Astrocyte (in vitro differentiated cells and primary cell): ENCODE measurements at regions not wholly inside any gene's neighbourhood (a gene's known extent, or its start where the extent isn't known, plus 50 kb on each side); places are given as distances from the start of the nearest gene placed in this dataset.

Experiments used
- DNase-seq: peaks from one replicate; pipeline ENCODE4 v3.0.0-alpha.2; 2010; ENCODE audit warnings: low read depth
- FAIRE-seq: peaks from 2 replicates; lab custom pipeline; 2011; peaks lifted over from hg19 to GRCh38; lab: Jason Lieb, UNC
- H2AFZ ChIP-seq: 2 replicates; pipeline ENCODE4 v1.6.0; 2012; ENCODE audit warnings: low read depth, low read length, inconsistent platforms
- H3K27ac ChIP-seq: 2 replicates; pipeline ENCODE4 v1.5.1; 2011; ENCODE audit warnings: low read depth, low read length, inconsistent platforms
- H3K27me3 ChIP-seq: 2 replicates; pipeline ENCODE4 v1.6.0; 2011; ENCODE audit warnings: low read length, inconsistent platforms; ENCODE audit not compliant: insufficient read depth
- H3K36me3 ChIP-seq: 2 replicates; pipeline ENCODE4 v1.5.1; 2011; ENCODE audit warnings: low read length, inconsistent platforms; ENCODE audit not compliant: insufficient read depth
- H3K4me1 ChIP-seq: 2 replicates; pipeline ENCODE4 v1.5.1; 2011; ENCODE audit warnings: low read length, inconsistent platforms; ENCODE audit not compliant: insufficient read depth
- H3K4me2 ChIP-seq: 2 replicates; pipeline ENCODE4 v1.6.0; 2012; ENCODE audit warnings: low read length, inconsistent platforms
- H3K4me3 ChIP-seq: 2 replicates; pipeline ENCODE4 v1.5.1; 2011; ENCODE audit warnings: low read depth, mild to moderate bottlenecking, low read length, inconsistent platforms; ENCODE audit not compliant: insufficient read depth
- H3K79me2 ChIP-seq: 2 replicates; pipeline ENCODE4 v1.6.0; 2012; ENCODE audit warnings: mild to moderate bottlenecking, low read length, inconsistent platforms; ENCODE audit not compliant: insufficient read depth
- H3K9ac ChIP-seq: 2 replicates; pipeline ENCODE4 v1.6.0; 2012; ENCODE audit warnings: mild to moderate bottlenecking, low read length, inconsistent platforms
- H3K9me3 ChIP-seq: 2 replicates; pipeline ENCODE4 v1.5.1; 2012; ENCODE audit warnings: low read depth, mild to moderate bottlenecking, low read length, inconsistent platforms; ENCODE audit not compliant: insufficient read depth
- H4K20me1 ChIP-seq: 2 replicates; pipeline ENCODE4 v1.6.0; 2012; ENCODE audit warnings: low read length, inconsistent platforms; ENCODE audit not compliant: insufficient read depth
- H3K27ac Mint-ChIP-seq: one replicate; pipeline ENCODE4 v1.8.0; 2021; ENCODE audit warnings: mild to moderate bottlenecking, mixed read lengths; ENCODE audit not compliant: unreplicated experiment
- H3K27me3 Mint-ChIP-seq: one replicate; pipeline ENCODE4 v1.8.0; 2021; ENCODE audit warnings: low read depth, mixed read lengths; ENCODE audit not compliant: unreplicated experiment
- H3K36me3 Mint-ChIP-seq: one replicate; pipeline ENCODE4 v1.8.0; 2021; ENCODE audit warnings: low read depth, mixed read lengths; ENCODE audit not compliant: unreplicated experiment
- H3K4me1 Mint-ChIP-seq: one replicate; pipeline ENCODE4 v1.8.0; 2021; ENCODE audit warnings: low read depth, mixed read lengths; ENCODE audit not compliant: unreplicated experiment
- H3K4me3 Mint-ChIP-seq: one replicate; pipeline ENCODE4 v1.8.0; 2021; ENCODE audit warnings: mild to moderate bottlenecking, moderate library complexity, mixed read lengths; ENCODE audit not compliant: unreplicated experiment
- H3K9me3 Mint-ChIP-seq: one replicate; pipeline ENCODE4 v1.8.0; 2021; ENCODE audit warnings: mild to moderate bottlenecking, mixed read lengths; ENCODE audit not compliant: unreplicated experiment
- CTCF ChIP-seq: IDR thresholded peaks from 2 replicates; pipeline ENCODE4 v1.5.1; 2011; ENCODE audit warnings: low read depth, mild to moderate bottlenecking, inconsistent platforms, low read length, moderate library complexity; ENCODE audit not compliant: insufficient read depth
- EZH2 ChIP-seq: IDR thresholded peaks from 2 replicates; pipeline ENCODE4 v1.6.1; 2012; ENCODE audit warnings: mild to moderate bottlenecking, low read length, inconsistent platforms; ENCODE audit not compliant: insufficient read depth

DNA sequence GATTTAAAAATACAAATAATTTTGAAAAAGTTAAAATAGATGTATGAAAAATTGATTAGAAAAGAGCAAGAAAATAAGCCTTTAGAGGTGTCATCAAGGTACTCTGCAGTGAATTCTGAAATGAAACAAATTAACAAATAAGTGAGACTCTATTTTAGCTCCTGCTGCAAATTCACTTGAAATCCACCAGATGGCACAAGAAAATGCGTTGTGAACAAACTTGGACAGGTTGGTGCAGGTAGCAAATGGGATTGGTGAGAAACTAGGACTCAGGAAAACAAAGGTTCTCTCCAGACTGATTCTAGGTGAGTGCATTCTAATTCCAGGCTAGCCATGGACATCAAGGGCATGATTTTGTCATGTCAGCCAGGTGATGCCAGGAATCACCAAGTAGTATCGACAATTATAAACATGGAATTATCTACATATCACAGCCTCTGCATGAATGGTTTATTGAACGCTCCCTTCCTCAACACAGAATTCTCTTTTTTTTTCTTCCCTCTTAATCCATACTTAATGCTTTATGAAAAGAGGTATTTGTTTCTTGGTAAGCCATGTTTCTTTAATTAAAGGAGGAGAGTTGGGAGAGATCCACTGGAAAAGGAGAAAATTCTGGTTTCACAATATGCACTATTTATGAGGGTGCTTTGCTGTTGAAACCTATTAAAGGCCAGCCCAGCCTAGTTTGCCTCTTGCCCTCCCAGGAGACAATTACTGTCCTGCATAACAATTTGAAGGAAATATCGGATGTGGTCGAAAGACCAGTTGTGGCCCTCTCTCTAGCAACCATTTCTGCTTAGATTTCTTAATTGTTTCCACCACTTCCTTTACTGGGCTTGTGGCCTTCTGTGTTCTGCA lies 118.1 kb downstream of the ZNF365 start:
- no peaks in the 10 kb centered on the region for H3K79me2 ChIP-seq
- no peak overlapping the region for H2AFZ ChIP-seq
- no peak overlapping the region for H3K4me3 Mint-ChIP-seq
- peaks cover 2% of the 10 kb centered on the region for H3K27me3 ChIP-seq
- no peaks in the 10 kb centered on the region for H4K20me1 ChIP-seq
- H3K27ac Mint-ChIP-seq = no peak overlapping the region
- H3K4me3 ChIP-seq = no peak overlapping the region
- no peaks in the 10 kb centered on the region for H3K4me1 ChIP-seq
- no peak overlapping the region for H3K27ac ChIP-seq
- H3K27me3 Mint-ChIP-seq = no peaks in the 10 kb centered on the region
- no peak overlapping the region for H3K4me2 ChIP-seq
- no peak overlapping the region for H3K9ac ChIP-seq
- FAIRE-seq (peak; percentile 13), DNase-seq (peak; percentile 41)
- no peaks in the 10 kb centered on the region for H3K9me3 ChIP-seq
- H3K36me3 Mint-ChIP-seq = peaks cover 3% of the 10 kb centered on the region
- peaks cover 3% of the 10 kb centered on the region for H3K4me1 Mint-ChIP-seq
- no peaks in the 10 kb centered on the region for H3K9me3 Mint-ChIP-seq
- no peaks in the 10 kb centered on the region for H3K36me3 ChIP-seq
- TF ChIP-seq CTCF (peak; percentile 41), EZH2 (no peak)

- no peak overlapping the region for H3K4me2 ChIP-seq
- Mint-ChIP-seq H3K27ac (no peak overlapping the region), H3K27me3 (no peaks in the 10 kb centered on the region), H3K36me3 (peaks cover 3% of the 10 kb centered on the region), H3K4me1 (peaks cover 3% of the 10 kb centered on the region), H3K4me3 (no peak overlapping the region), H3K9me3 (no peaks in the 10 kb centered on the region)
- no peak overlapping the region for H3K27ac ChIP-seq
- H2AFZ ChIP-seq = no peak overlapping the region
- TF ChIP-seq EZH2 (no peak), CTCF (no peak)
- peaks cover 2% of the 10 kb centered on the region for H3K27me3 ChIP-seq
- H3K4me3 ChIP-seq = no peak overlapping the region
- H4K20me1 ChIP-seq = no peaks in the 10 kb centered on the region
- no peak overlapping the region for H3K9ac ChIP-seq
- DNase-seq = no peak
- H3K36me3 ChIP-seq = no peaks in the 10 kb centered on the region
- H3K4me1 ChIP-seq = no peaks in the 10 kb centered on the region
- no peak for FAIRE-seq
- no peaks in the 10 kb centered on the region for H3K79me2 ChIP-seq
- H3K9me3 ChIP-seq = no peaks in the 10 kb centered on the region
Measured at GRCh38 chr10:62492870-62493180, 118.7 kb downstream of the ZNF365 start.

GRCh38 chr10:62496925-62497324 lies 122.8 kb downstream of the ZNF365 start:
- Histone ChIP-seq H3K27me3 (peaks cover 4% of the 10 kb centered on the region), H3K9ac (no peak overlapping the region), H2AFZ (no peak overlapping the region), H3K4me2 (no peak overlapping the region), H3K79me2 (no peaks in the 10 kb centered on the region), H4K20me1 (no peaks in the 10 kb centered on the region), H3K4me3 (no peak overlapping the region), H3K27ac (no peak overlapping the region), H3K9me3 (no peaks in the 10 kb centered on the region), H3K36me3 (no peaks in the 10 kb centered on the region), H3K4me1 (no peaks in the 10 kb centered on the region)
- TF ChIP-seq CTCF = no peak
- no peak for TF ChIP-seq EZH2
- Mint-ChIP-seq H3K27me3 (peaks cover 4% of the 10 kb centered on the region), H3K27ac (no peak overlapping the region), H3K9me3 (peaks cover 4% of the 10 kb centered on the region), H3K36me3 (peaks cover 3% of the 10 kb centered on the region), H3K4me3 (no peak overlapping the region), H3K4me1 (peaks cover 3% of the 10 kb centered on the region)
- no peak for FAIRE-seq
- no peak for DNase-seq
